B cell (primary cell): ENCODE measurements at regions not wholly inside any gene's neighbourhood (a gene's known extent, or its start where the extent isn't known, plus 50 kb on each side); places are given as distances from the start of the nearest gene placed in this dataset.

Experiments used
- ATAC-seq: fragments of 200-7000 bp; cut with Tn5 transposase; one replicate; pipeline ENCODE4 v1.10.0; 2021; ENCODE audit warnings: low read depth, mild to moderate bottlenecking, moderate number of reproducible peaks, moderate library complexity
- CTCF ChIA-PET: fragments of 350-600 bp; sonication (Branson Sonifier 250); formaldehyde crosslinking; loops from one replicate; lab custom pipeline; 2021; ENCODE audit warnings: antibody characterized with exemption, inconsistent platforms; lab: Charles Lee
- POLR2A ChIA-PET: fragments of 350-600 bp; sonication (Branson Sonifier 250); formaldehyde crosslinking; loops from one replicate; lab custom pipeline; 2021; ENCODE audit warnings: antibody characterized with exemption; lab: Charles Lee
- DNase-seq: peaks from one replicate; pipeline ENCODE4 v3.0.0; 2013
- H2AFZ ChIP-seq: 2 replicates; pipeline ENCODE4 v1.6.1; 2012; ENCODE audit warnings: mild to moderate bottlenecking, low read depth, low read length; ENCODE audit not compliant: insufficient read depth, poor library complexity, severe bottlenecking
- H3K27ac ChIP-seq, 2 donors: 1 replicate in 1 of 2; 2 replicates in 1 of 2; pipeline ENCODE4 v1.5.1; 2012 to 2013; ENCODE audit warnings: low read length in 2 of 2, mild to moderate bottlenecking in 2 of 2, moderate library complexity in 1 of 2
- H3K27me3 ChIP-seq, 4 experiments: fragments of 200-600 bp in 1 of 4; sonication (generic) in 1 of 4; replicated peaks in 1 of 4; 1 replicate in 2 of 4; 2 replicates in 2 of 4; pipeline versions ENCODE4 v1.6.1 to v1.7.0; 2013 to 2016; ENCODE audit warnings: low read length in 3 of 4, mild to moderate bottlenecking in 2 of 4, mixed read lengths in 1 of 4, moderate library complexity in 1 of 4; ENCODE audit not compliant: insufficient read depth in 4 of 4, control insufficient read depth in 3 of 4; ENCODE audit errors: control extremely low read depth in 1 of 4
- H3K36me3 ChIP-seq, 2 experiments: replicated peaks in 1 of 2; 1 replicate in 1 of 2; 2 replicates in 1 of 2; pipeline versions ENCODE4 v1.6.1 to v1.7.1; 2013; ENCODE audit warnings: low read length in 1 of 2; ENCODE audit not compliant: insufficient read depth in 2 of 2, control insufficient read depth in 1 of 2; ENCODE audit errors: control extremely low read depth in 1 of 2, extremely low read depth in 1 of 2
- H3K4me1 ChIP-seq, 2 donors: fragments of 200-600 bp in 1 of 2; sonication (generic) in 1 of 2; 1 replicate in 1 of 2; 2 replicates in 1 of 2; pipeline versions ENCODE4 v1.5.1 to v1.6.1; 2013 to 2017; ENCODE audit warnings: low read length in 2 of 2; ENCODE audit not compliant: control insufficient read depth in 2 of 2, insufficient read depth in 2 of 2
- H3K4me2 ChIP-seq: replicated peaks from 2 replicates; pipeline ENCODE3; 2012; ENCODE audit warnings: mild to moderate bottlenecking, low read depth, low read length; ENCODE audit not compliant: poor library complexity, severe bottlenecking
- H3K4me3 ChIP-seq, 5 experiments: fragments of 200-600 bp in 1 of 5; sonication (generic) in 1 of 5; 1 replicate in 3 of 5; 2 replicates in 2 of 5; pipeline versions ENCODE4 v1.5.1 to v1.7.0; 2011 to 2016; ENCODE audit warnings: low read length in 4 of 5, mild to moderate bottlenecking in 4 of 5, low read depth in 2 of 5, control low read depth in 1 of 5, moderate library complexity in 1 of 5; ENCODE audit not compliant: insufficient read depth in 1 of 5; ENCODE audit errors: control extremely low read depth in 1 of 5, extremely low read depth in 1 of 5
- H3K79me2 ChIP-seq: fragments of 200-600 bp; sonication (generic); one replicate; pipeline ENCODE4 v1.6.0; 2016; ENCODE audit warnings: low read length; ENCODE audit not compliant: control insufficient read depth, insufficient read depth
- H3K9ac ChIP-seq: fragments of 200-600 bp; sonication (generic); 2 replicates; pipeline ENCODE4 v1.6.1; 2017; ENCODE audit warnings: mild to moderate bottlenecking, low read length, moderate library complexity
- H3K9me3 ChIP-seq, 3 donors: one replicate each; pipeline versions ENCODE4 v1.6.1 to v1.7.1; 2013; ENCODE audit warnings: low read length in 2 of 3; ENCODE audit not compliant: control insufficient read depth in 2 of 3, insufficient read depth in 1 of 3; ENCODE audit errors: control extremely low read depth in 1 of 3
- H4K20me1 ChIP-seq: 2 replicates; pipeline ENCODE4 v1.6.0; 2012; ENCODE audit warnings: mild to moderate bottlenecking, low read length; ENCODE audit not compliant: insufficient read depth, control insufficient read depth, poor library complexity, severe bottlenecking
- H3K27ac Mint-ChIP-seq: one replicate; pipeline ENCODE4 v1.8.0; 2021; ENCODE audit warnings: mixed read lengths
- H3K27me3 Mint-ChIP-seq: one replicate; pipeline ENCODE4 v1.8.0; 2021; ENCODE audit warnings: mixed read lengths
- H3K4me1 Mint-ChIP-seq: one replicate; pipeline ENCODE4 v1.8.0; 2021; ENCODE audit warnings: mixed read lengths
- H3K4me3 Mint-ChIP-seq: one replicate; pipeline ENCODE4 v1.8.0; 2021; ENCODE audit warnings: mixed read lengths
- H3K9me3 Mint-ChIP-seq: one replicate; pipeline ENCODE4 v1.8.0; 2022; ENCODE audit warnings: mixed read lengths; ENCODE audit not compliant: insufficient read depth
- CTCF ChIP-seq: fragments of 200-600 bp; IDR thresholded peaks from one replicate; pipeline ENCODE4 v1.8.0; 2022; ENCODE audit warnings: antibody characterized with exemption, mild to moderate bottlenecking
- EZH2 ChIP-seq: IDR thresholded peaks from 2 replicates; pipeline ENCODE4 v1.6.1; 2012; ENCODE audit warnings: borderline replicate concordance, low read depth, mild to moderate bottlenecking, moderate library complexity, low read length; ENCODE audit not compliant: insufficient read depth, poor library complexity, severe bottlenecking
- WGBS: methylation state at CpG from one replicate; pipeline ENCODE4 v1.1.5; 2013; ENCODE audit warnings: missing lambda C conversion rate; ENCODE audit not compliant: insufficient coverage; 5-methylcytosine and 5-hydroxymethylcytosine counted together
- intact Hi-C: fragments of 100-400 bp; cut with micrococcal nuclease; formaldehyde crosslinking; loops from one replicate; pipeline ENCODE4 v1.10.0; 2022

- no peaks in the 10 kb centered on the region for H3K27me3 Mint-ChIP-seq
- no peak for DNase-seq
- no peak overlapping the region for H2AFZ ChIP-seq
- H3K9ac ChIP-seq = no peak overlapping the region
- TF ChIP-seq EZH2 (no peak), CTCF (no peak)
- H3K9me3 Mint-ChIP-seq = no peaks in the 10 kb centered on the region
- WGBS = 62% methylated on average over 2 of the region's 2 CpGs
- H3K4me2 ChIP-seq = no peak overlapping the region
- H3K27ac ChIP-seq = no peak overlapping the region
- no peak for ATAC-seq
- no peak overlapping the region for H3K27ac Mint-ChIP-seq
- ChIA-PET CTCF (no interaction called here), POLR2A (no interaction called here)
- H3K4me1 Mint-ChIP-seq = no peaks in the 10 kb centered on the region
- H3K4me3 Mint-ChIP-seq = no peak overlapping the region
- no peaks in the 10 kb centered on the region for H3K36me3 ChIP-seq
- H4K20me1 ChIP-seq = no peaks in the 10 kb centered on the region
- intact Hi-C loops = no loop called here
- no peaks in the 10 kb centered on the region for H3K79me2 ChIP-seq
- H3K27me3 ChIP-seq = no peaks in the 10 kb centered on the region
- H3K9me3 ChIP-seq = no peaks in the 10 kb centered on the region
- H3K4me1 ChIP-seq = no peaks in the 10 kb centered on the region
- H3K4me3 ChIP-seq = no peak overlapping the region
These were observed 667.1 kb upstream of the FBXO33 start for GRCh38 chr14:40099316-40099715.

DNA sequence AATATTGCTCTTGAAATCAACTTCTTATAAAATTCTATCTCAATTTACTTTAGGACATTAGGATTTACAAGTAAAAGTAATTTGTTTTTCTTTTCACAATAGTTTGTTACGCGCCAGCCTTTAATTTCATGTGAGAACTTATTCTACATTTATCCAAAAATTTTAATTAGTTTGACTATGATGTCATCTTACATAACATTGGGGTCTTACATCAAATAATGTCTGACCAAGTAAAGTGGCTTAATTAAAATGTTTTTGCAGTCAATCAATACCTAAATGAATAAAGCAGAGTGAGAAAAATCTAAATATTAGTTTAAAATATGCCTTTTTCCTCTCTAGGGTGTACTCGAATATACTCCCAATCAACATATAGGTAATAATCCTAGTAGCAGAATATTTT lies 666.2 kb upstream of the FBXO33 start:
- Mint-ChIP-seq H3K9me3 (no peaks in the 10 kb centered on the region), H3K4me1 (no peaks in the 10 kb centered on the region), H3K4me3 (no peak overlapping the region), H3K27me3 (no peaks in the 10 kb centered on the region), H3K27ac (no peak overlapping the region)
- Histone ChIP-seq H3K27ac (no peak overlapping the region), H3K9me3 (no peaks in the 10 kb centered on the region), H2AFZ (no peak overlapping the region), H3K79me2 (no peaks in the 10 kb centered on the region), H3K9ac (no peak overlapping the region), H3K4me1 (no peaks in the 10 kb centered on the region), H3K36me3 (no peaks in the 10 kb centered on the region), H4K20me1 (no peaks in the 10 kb centered on the region), H3K4me2 (no peak overlapping the region), H3K27me3 (no peaks in the 10 kb centered on the region), H3K4me3 (no peak overlapping the region)
- no peak for TF ChIP-seq CTCF
- no peak for TF ChIP-seq EZH2
- POLR2A ChIA-PET = no interaction called here
- CTCF ChIA-PET = no interaction called here
- no peak for ATAC-seq
- intact Hi-C loops = no loop called here
- DNase-seq = no peak
- WGBS = no CpG with 5 or more reads among the region's 3 CpGs
